K562 (cell line): ENCODE measurements at regions not wholly inside any gene's neighbourhood (a gene's known extent, or its start where the extent isn't known, plus 50 kb on each side); places are given as distances from the start of the nearest gene placed in this dataset.

Experiments used
- JUND ChIP-seq, 2 experiments: IDR thresholded peaks; 2 replicates in 1 of 2; 3 replicates in 1 of 2; pipeline ENCODE4 v1.6.1; 2011; ENCODE audit warnings: borderline replicate concordance in 2 of 2, low read depth in 2 of 2, low read length in 2 of 2, improper control_type of control experiment in 1 of 2, missing biosample characterization in 1 of 2, missing genetic modification characterization in 1 of 2, missing genetic modification reagents in 1 of 2
- MAFG ChIP-seq: fragments of 450-650 bp; conservative IDR thresholded peaks from 2 replicates; pipeline ENCODE4 v1.6.1; 2016; ENCODE audit warnings: missing genetic modification characterization, missing compliant biosample characterization
- SMC3 ChIP-seq: conservative IDR thresholded peaks from 2 replicates; pipeline ENCODE4 v1.6.1; 2011; ENCODE audit warnings: low read depth, low read length, improper control_type of control experiment; ENCODE audit not compliant: insufficient read depth
- SP1 ChIP-seq: sonication (generic); formaldehyde crosslinking; IDR thresholded peaks from 2 replicates; pipeline ENCODE4 v1.8.1; 2022; ENCODE audit warnings: mild to moderate bottlenecking, missing genetic modification reagents
- ZSCAN29 ChIP-seq: fragments of 450-650 bp; IDR thresholded peaks from 2 replicates; pipeline ENCODE4 v1.6.1; 2017

- TF ChIP-seq ZSCAN29 (no peak), JUND (IDR thresholded peaks at IDR 0.05; ENCODE audit: borderline replicate concordance, low read depth, low read length) (no peak), JUND (tag; IDR thresholded peaks at IDR 0.05; ENCODE audit: borderline replicate concordance, low read depth, low read length) (no peak), MAFG (no peak), SP1 (CRISPR knock-in tag) (no peak), SMC3 (no peak)
Measured at GRCh38 chr14:98701377-98701776, 570.6 kb downstream of the BCL11B start.
